ENCODE measurements at regions not wholly inside any gene's neighbourhood (a gene's known extent, or its start where the extent isn't known, plus 50 kb on each side); places are given as distances from the start of the nearest gene placed in this dataset.

DNA sequence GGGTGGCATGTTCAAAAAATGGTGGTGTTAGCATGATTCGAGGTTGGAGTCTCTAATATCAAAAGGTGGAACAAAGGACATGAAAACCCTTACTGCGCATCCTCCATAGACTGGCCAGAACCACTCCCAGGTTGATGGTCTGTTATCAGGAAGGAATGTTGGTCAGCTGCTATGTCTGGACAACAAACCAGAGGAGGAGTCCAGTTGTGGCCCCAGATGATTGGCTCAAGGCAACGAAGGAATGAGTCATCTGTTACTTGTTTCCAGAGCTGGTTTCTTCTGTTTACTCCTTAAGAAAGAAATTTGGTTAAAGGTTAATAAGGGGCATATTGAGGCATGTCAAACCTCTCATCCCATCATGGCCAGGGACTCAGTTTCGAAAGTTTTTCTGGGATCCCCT lies 56.8 kb upstream of the GRIA4 start:
- Histone ChIP-seq H3K79me2 (ENCODE audit: insufficient read depth) (no peaks in the 10 kb centered on the region), H3K9ac (no peak overlapping the region), H3K9me2 (ENCODE audit: insufficient read depth) (no peaks in the 10 kb centered on the region), H3K4me3 (no peak overlapping the region), H3K9me3 (ENCODE audit: low read depth) (no peaks in the 10 kb centered on the region), H3K27ac (no peak overlapping the region), H2AFZ (no peak overlapping the region), H3F3A (ENCODE audit: insufficient read depth) (no peaks in the 10 kb centered on the region), H3K4me2 (ENCODE audit: unreplicated experiment) (no peak overlapping the region), H3K36me3 (ENCODE audit: low read depth) (no peaks in the 10 kb centered on the region), H3K4me1 (ENCODE audit: insufficient read depth) (no peaks in the 10 kb centered on the region), H4K20me1 (ENCODE audit: insufficient read depth) (no peaks in the 10 kb centered on the region), H3K27me3 (replicated peaks; ENCODE audit: insufficient read depth) (no peaks in the 10 kb centered on the region)
- 24 to 30% methylated on average over 4 of the region's 4 CpGs for WGBS, 2 experiments (ENCODE audit: low coverage in 1 of 2, low lambda C conversion rate in 2 of 2, missing lambda C conversion rate in 2 of 2)
- no peak for TF ChIP-seq EZH2phosphoT487 (IDR thresholded peaks at IDR 0.05; ENCODE audit: insufficient read depth, low read depth)
- no peak for TF ChIP-seq EZH2 (IDR thresholded peaks at IDR 0.05; ENCODE audit: insufficient read depth, poor library complexity, severe bottlenecking)
- DNase-seq, result no peak
- in situ Hi-C loops (cut with MboI), result no loop called here

DNA sequence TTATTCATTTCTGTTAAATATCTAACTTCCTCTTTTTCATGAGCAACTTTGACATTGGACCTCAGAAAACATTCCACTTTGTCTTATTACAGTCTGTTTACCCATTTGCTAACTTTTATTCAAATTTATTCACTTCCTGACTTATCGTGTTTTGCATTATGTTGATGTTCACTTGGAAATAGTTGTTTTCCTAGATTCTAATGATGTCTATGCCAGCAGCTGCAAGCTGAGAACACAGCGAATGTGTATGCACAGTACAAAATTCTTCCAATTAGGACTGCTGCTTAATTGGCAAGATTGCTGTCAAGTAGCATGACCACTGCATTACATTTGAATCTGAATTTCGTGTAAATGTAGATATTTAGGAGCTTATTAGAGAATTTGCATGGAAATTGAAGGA lies 61.5 kb upstream of the GRIA4 start:
- Histone ChIP-seq H3K4me3 (no peak overlapping the region), H3K9me2 (ENCODE audit: insufficient read depth) (no peaks in the 10 kb centered on the region), H3K79me2 (ENCODE audit: insufficient read depth) (no peaks in the 10 kb centered on the region), H3K36me3 (ENCODE audit: low read depth) (no peaks in the 10 kb centered on the region), H3K9me3 (ENCODE audit: low read depth) (no peaks in the 10 kb centered on the region), H2AFZ (no peak overlapping the region), H3F3A (ENCODE audit: insufficient read depth) (no peaks in the 10 kb centered on the region), H3K9ac (no peak overlapping the region), H3K4me2 (ENCODE audit: unreplicated experiment) (no peak overlapping the region), H3K4me1 (ENCODE audit: insufficient read depth) (no peaks in the 10 kb centered on the region), H3K27ac (no peak overlapping the region), H3K27me3 (replicated peaks; ENCODE audit: insufficient read depth) (no peaks in the 10 kb centered on the region), H4K20me1 (ENCODE audit: insufficient read depth) (no peaks in the 10 kb centered on the region)
- TF ChIP-seq EZH2phosphoT487 (IDR thresholded peaks at IDR 0.05; ENCODE audit: insufficient read depth, low read depth) (no peak), EZH2 (IDR thresholded peaks at IDR 0.05; ENCODE audit: insufficient read depth, poor library complexity, severe bottlenecking) (no peak)
- 17 to 20% methylated on average over 3 of the region's 3 CpGs for WGBS, 2 experiments (ENCODE audit: low coverage in 1 of 2, low lambda C conversion rate in 2 of 2, missing lambda C conversion rate in 2 of 2)
- no peak for DNase-seq
- in situ Hi-C loops (cut with MboI), result no loop called here

DNA sequence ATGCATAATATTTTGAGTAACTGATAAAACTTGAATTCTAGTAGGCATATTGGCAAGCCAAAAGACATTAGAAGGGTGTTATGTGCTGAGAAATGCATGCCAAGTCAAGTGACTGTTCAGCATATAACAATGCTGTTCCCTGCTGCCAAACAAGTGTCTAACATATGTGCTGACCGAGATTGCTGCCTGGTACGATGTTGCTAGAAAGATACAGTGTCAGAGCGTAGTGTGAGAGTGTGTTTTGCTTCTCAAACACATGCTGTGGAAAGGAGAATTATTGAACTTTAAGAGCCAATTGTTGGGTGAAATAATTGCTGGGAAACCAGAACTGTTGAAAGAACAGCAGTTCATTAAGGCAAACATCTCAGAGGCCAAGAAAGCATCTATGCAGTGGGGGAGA lies 71.3 kb upstream of the GRIA4 start:
- H3K9ac ChIP-seq, result no peak overlapping the region
- no peaks in the 10 kb centered on the region for H3K79me2 ChIP-seq (ENCODE audit: insufficient read depth)
- no peak for TF ChIP-seq EZH2phosphoT487 (IDR thresholded peaks at IDR 0.05; ENCODE audit: insufficient read depth, low read depth)
- no peak for TF ChIP-seq EZH2 (IDR thresholded peaks at IDR 0.05; ENCODE audit: insufficient read depth, poor library complexity, severe bottlenecking)
- no peaks in the 10 kb centered on the region for H3F3A ChIP-seq (ENCODE audit: insufficient read depth)
- 0 to 4% methylated on average over 3 of the region's 3 CpGs for WGBS, 2 experiments (ENCODE audit: low coverage in 1 of 2, low lambda C conversion rate in 2 of 2, missing lambda C conversion rate in 2 of 2)
- no peak overlapping the region for H3K4me2 ChIP-seq (ENCODE audit: unreplicated experiment)
- H2AFZ ChIP-seq, result no peak overlapping the region
- no peak overlapping the region for H3K27ac ChIP-seq
- no peak overlapping the region for H3K4me3 ChIP-seq
- H3K9me3 ChIP-seq (ENCODE audit: low read depth), result no peaks in the 10 kb centered on the region
- in situ Hi-C loops (cut with MboI), result no loop called here
- H4K20me1 ChIP-seq (ENCODE audit: insufficient read depth), result no peaks in the 10 kb centered on the region
- no peaks in the 10 kb centered on the region for H3K4me1 ChIP-seq (ENCODE audit: insufficient read depth)
- no peaks in the 10 kb centered on the region for H3K27me3 ChIP-seq (replicated peaks; ENCODE audit: insufficient read depth)
- no peaks in the 10 kb centered on the region for H3K9me2 ChIP-seq (ENCODE audit: insufficient read depth)
- no peak for DNase-seq
- no peaks in the 10 kb centered on the region for H3K36me3 ChIP-seq (ENCODE audit: low read depth)

DNA sequence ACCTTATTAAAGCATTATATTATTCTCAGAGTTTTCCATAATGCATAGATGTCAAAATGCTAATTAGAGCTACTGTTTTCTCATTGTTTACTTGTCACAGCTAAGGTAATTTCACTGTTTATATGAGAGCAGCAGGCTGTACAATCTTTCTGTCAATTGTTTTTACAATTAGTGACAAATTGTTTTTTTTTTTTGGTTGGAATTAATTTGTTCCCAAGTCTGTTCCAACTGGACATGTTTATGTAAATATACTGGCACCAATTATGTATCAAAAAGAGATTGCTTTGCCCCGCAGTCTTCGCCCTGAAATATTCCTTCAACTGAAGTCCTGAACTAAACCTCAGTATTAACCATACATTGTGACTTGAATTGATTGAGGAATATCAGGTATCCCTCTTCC lies 72.3 kb upstream of the GRIA4 start:
- TF ChIP-seq EZH2 (IDR thresholded peaks at IDR 0.05; ENCODE audit: insufficient read depth, poor library complexity, severe bottlenecking) (no peak), EZH2phosphoT487 (IDR thresholded peaks at IDR 0.05; ENCODE audit: insufficient read depth, low read depth) (no peak)
- 13 to 17% methylated on average over 2 of the region's 2 CpGs for WGBS, 2 experiments (ENCODE audit: low coverage in 1 of 2, low lambda C conversion rate in 2 of 2, missing lambda C conversion rate in 2 of 2)
- DNase-seq, result no peak
- Histone ChIP-seq H3K36me3 (ENCODE audit: low read depth) (no peaks in the 10 kb centered on the region), H3K9me3 (ENCODE audit: low read depth) (no peaks in the 10 kb centered on the region), H3K4me1 (ENCODE audit: insufficient read depth) (no peaks in the 10 kb centered on the region), H3K4me3 (no peak overlapping the region), H3F3A (ENCODE audit: insufficient read depth) (no peaks in the 10 kb centered on the region), H3K27me3 (replicated peaks; ENCODE audit: insufficient read depth) (no peaks in the 10 kb centered on the region), H2AFZ (no peak overlapping the region), H3K27ac (no peak overlapping the region), H3K4me2 (ENCODE audit: unreplicated experiment) (no peak overlapping the region), H3K9me2 (ENCODE audit: insufficient read depth) (no peaks in the 10 kb centered on the region), H3K9ac (no peak overlapping the region), H4K20me1 (ENCODE audit: insufficient read depth) (no peaks in the 10 kb centered on the region), H3K79me2 (ENCODE audit: insufficient read depth) (no peaks in the 10 kb centered on the region)
- in situ Hi-C loops (cut with MboI), result no loop called here

DNA sequence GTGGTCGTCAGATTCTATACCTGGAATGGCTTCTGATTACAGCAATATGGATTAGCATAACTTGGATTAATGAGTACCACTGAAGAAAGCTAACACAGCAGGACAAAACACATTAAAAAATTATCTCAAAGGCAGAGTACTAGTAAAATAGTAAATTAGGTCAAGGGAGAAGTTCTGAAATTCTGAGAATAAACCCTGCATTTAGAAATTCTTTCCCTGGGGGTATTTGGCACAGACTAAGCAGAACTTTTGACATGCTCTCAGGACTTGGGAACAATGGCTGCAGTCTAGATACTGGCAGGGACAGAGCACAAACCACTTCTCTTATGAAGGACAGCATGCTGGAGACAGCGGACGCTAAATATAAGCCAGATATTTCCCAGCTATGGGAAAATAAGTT lies 85.6 kb upstream of the GRIA4 start:
- Histone ChIP-seq H3K27me3 (replicated peaks; ENCODE audit: insufficient read depth) (no peaks in the 10 kb centered on the region), H3K9me3 (ENCODE audit: low read depth) (no peaks in the 10 kb centered on the region), H3K4me2 (ENCODE audit: unreplicated experiment) (no peak overlapping the region), H3K9me2 (ENCODE audit: insufficient read depth) (no peaks in the 10 kb centered on the region), H3K4me1 (ENCODE audit: insufficient read depth) (no peaks in the 10 kb centered on the region), H3K27ac (no peak overlapping the region), H3K9ac (no peak overlapping the region), H4K20me1 (ENCODE audit: insufficient read depth) (no peaks in the 10 kb centered on the region), H3K4me3 (no peak overlapping the region), H3K36me3 (ENCODE audit: low read depth) (no peaks in the 10 kb centered on the region), H3K79me2 (ENCODE audit: insufficient read depth) (no peaks in the 10 kb centered on the region), H3F3A (ENCODE audit: insufficient read depth) (no peaks in the 10 kb centered on the region), H2AFZ (no peak overlapping the region)
- 42 to 49% methylated on average over 3 of the region's 3 CpGs for WGBS, 2 experiments (ENCODE audit: low coverage in 1 of 2, low lambda C conversion rate in 2 of 2, missing lambda C conversion rate in 2 of 2)
- in situ Hi-C loops (cut with MboI), result no loop called here
- DNase-seq, result no peak
- TF ChIP-seq EZH2phosphoT487 (IDR thresholded peaks at IDR 0.05; ENCODE audit: insufficient read depth, low read depth), result no peak
- no peak for TF ChIP-seq EZH2 (IDR thresholded peaks at IDR 0.05; ENCODE audit: insufficient read depth, poor library complexity, severe bottlenecking)
